Omental fat pad (tissue), 3 donors: ENCODE measurements at regions not wholly inside any gene's neighbourhood (a gene's known extent, or its start where the extent isn't known, plus 50 kb on each side); places are given as distances from the start of the nearest gene placed in this dataset.
A peak's percentile ranks its signal among the peaks of the same experiment; 100 is the strongest.
"Not testable (repeated sequence)": the region's sequence is repeated elsewhere in the genome, so short reads cannot be mapped to it uniquely, and the experiment has no call there.

Source experiments
- ATAC-seq: fragments of 150-250 bp; one replicate; pipeline ENCODE4 v1.9.1; 2016; ENCODE audit warnings: mild to moderate bottlenecking, moderate library complexity; ENCODE audit not compliant: low FRiP score
- DNase-seq: peaks from one replicate; pipeline ENCODE4 v3.0.0-alpha.2; 2019; ENCODE audit warnings: low spot score
- TF ChIP-seq, protein P1 (sequence below), 3 donors: fragments of 450-650 bp; IDR thresholded peaks; one replicate each; pipeline ENCODE4 v1.5.1; 2016 to 2017; ENCODE audit warnings: antibody characterized with exemption in 3 of 3, mild to moderate bottlenecking in 3 of 3, moderate library complexity in 2 of 3

- TF ChIP-seq, protein P1, sequence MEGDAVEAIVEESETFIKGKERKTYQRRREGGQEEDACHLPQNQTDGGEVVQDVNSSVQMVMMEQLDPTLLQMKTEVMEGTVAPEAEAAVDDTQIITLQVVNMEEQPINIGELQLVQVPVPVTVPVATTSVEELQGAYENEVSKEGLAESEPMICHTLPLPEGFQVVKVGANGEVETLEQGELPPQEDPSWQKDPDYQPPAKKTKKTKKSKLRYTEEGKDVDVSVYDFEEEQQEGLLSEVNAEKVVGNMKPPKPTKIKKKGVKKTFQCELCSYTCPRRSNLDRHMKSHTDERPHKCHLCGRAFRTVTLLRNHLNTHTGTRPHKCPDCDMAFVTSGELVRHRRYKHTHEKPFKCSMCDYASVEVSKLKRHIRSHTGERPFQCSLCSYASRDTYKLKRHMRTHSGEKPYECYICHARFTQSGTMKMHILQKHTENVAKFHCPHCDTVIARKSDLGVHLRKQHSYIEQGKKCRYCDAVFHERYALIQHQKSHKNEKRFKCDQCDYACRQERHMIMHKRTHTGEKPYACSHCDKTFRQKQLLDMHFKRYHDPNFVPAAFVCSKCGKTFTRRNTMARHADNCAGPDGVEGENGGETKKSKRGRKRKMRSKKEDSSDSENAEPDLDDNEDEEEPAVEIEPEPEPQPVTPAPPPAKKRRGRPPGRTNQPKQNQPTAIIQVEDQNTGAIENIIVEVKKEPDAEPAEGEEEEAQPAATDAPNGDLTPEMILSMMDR (IDR thresholded peaks at IDR 0.05) = no peak
- ATAC-seq = no peak
- no peak for DNase-seq
These were observed 82.8 kb upstream of the KCTD1 start for GRCh38 chr18:26631135-26631534.

DNA sequence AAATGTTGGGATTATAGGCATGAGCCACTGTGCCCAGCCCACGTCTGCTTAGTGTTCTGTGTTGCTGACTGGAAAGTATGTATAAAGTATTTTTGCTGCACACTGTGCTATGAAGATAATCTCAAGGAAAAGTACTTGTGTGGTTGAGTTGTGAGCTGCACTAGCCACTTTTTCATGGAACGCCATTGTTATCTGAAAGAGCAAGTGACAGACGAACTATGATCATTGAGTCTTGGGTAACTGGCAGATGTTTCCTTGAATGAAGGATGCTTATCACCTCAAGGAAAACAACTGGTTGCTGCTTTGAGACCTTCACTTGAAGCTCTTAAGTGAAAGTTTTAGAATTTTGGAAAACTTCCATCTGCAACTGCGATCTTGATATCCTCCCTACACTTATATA lies 82.2 kb upstream of the KCTD1 start:
- ATAC-seq (no peak), DNase-seq (no peak)
- TF ChIP-seq, protein P1 (IDR thresholded peaks at IDR 0.05) = no peak

DNA sequence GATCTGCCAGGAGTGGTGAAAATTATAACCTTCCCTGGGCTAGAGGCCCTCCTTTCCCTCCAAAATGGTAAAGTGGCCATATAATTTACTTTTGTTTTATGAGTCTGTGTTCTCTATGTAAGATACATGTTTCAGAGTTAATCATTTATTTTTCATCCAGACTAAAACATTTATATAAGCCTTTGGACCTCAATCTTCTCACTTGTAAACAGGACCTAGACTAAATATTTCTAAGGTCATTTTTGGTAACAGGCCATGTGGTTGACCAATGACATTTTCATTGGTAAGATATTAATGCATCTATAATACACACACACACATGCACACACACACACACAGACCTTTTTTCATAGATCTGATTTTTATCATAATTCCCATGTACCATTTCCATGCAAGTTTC lies 79.7 kb upstream of the KCTD1 start:
- no peak for ATAC-seq
- TF ChIP-seq, protein P1 (IDR thresholded peaks at IDR 0.05) = no peak
- no peak for DNase-seq

- TF ChIP-seq, protein P1 (IDR thresholded peaks at IDR 0.05) = no peak
- ATAC-seq = no peak
- DNase-seq = no peak
These were observed 76.1 kb upstream of the KCTD1 start for GRCh38 chr18:26624443-26624842.

DNA sequence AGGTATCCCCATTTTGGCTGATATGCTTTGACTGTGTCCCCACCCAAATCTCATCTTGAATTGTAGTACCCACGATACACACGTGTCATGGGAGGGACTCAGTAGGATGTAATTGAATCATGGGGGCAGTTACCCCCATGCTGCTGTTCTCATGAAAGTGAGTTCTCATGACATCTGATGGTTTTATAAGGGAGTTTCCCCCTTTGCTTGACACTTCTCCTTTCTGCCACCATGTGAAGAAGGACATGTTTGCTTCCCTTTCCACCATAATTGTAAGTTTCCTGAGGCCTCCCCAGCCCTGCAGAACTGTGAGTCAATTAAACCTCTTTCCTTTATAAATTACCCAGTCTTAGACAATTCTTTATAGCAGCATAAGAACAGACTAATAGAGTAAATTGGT lies 75.0 kb upstream of the KCTD1 start:
- DNase-seq = not testable (repeated sequence)

DNA sequence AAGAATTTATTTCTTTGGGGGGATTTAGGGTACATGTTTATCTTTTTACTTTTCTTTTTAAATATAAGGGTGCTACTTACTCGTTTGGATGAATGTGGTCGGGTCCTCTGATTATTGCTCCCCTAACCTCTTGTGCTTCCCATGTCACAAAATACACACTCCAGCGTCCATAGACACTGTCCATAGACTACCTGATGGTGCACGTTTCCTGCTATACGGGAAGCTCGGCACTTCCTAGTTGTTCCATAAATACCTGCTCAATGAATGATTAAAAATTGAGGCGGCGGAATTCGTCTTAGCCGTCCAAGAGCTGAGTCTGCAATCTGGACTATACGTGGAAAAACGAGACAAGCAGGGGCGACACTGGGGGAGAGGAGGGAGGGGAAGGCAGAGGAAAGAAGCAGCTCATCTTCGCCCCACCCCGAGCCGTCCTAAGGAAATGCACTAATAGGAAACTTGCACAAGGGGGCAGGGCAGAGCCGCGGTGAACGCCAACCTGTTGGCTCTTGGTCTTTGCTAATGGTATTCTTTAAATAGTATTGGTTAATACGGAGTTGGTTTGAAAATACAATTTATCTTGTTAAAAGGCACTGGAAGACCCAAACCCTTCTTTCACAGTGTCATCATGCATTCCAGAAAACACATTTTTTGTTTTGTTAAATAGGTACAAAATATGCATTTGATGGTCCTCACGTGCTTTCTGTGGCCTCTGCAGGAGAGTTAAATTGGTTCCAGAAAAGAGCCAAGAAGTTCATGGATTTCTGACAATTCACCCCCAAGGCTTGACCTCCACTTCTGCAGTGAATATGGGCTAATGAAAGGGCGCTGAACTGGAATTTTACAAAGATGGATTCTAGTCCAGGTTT lies 73.0 kb upstream of the KCTD1 start:
- ATAC-seq = peak; percentile 37
- no peak for DNase-seq
- TF ChIP-seq, protein P1 (IDR thresholded peaks at IDR 0.05) = no peak

More for the DNA sequence above, 75.0 kb upstream of the KCTD1 start:
- ATAC-seq = not testable (repeated sequence)

DNA sequence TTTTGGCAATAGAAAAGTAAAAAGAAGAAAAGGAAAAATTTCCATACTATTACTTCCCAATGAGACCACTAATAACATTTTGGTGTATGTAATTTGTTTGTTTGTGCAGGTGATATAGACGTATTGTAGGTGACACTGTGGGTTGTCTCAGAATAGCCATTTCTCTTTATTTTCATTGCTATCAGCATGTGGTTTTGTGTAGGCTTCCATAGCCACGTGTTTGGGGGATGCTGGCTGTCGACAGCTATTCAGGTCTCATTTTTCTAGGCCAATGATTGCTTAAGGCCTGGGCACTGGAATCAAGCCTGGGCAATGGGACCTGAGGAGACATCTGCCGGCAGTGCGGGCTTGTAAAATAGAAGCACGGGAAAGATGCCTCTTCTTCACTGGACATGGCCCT lies 71.0 kb upstream of the KCTD1 start:
- ATAC-seq (no peak), DNase-seq (no peak)
- TF ChIP-seq, protein P1 (IDR thresholded peaks at IDR 0.05) = no peak
